IMR-90 (cell line): ENCODE measurements at regions not wholly inside any gene's neighbourhood (a gene's known extent, or its start where the extent isn't known, plus 50 kb on each side); places are given as distances from the start of the nearest gene placed in this dataset.

Source experiments
- ATAC-seq: fragments of 200-7000 bp; cut with Tn5 transposase; 2 replicates; pipeline ENCODE4 v1.9.1; 2020; ENCODE audit warnings: low read depth, mild to moderate bottlenecking, moderate library complexity
- BruUV-seq: library from RNA; stranded (reverse); fragments of 400-500 nt; replicated peaks from 2 replicates; lab custom pipeline; 2021; lab: Mats Ljungman, UMichigan
- CTCF ChIA-PET: fragments of 300-600 bp; formaldehyde crosslinking; extraction: SDS; loops from one replicate; lab custom pipeline; 2021; ENCODE audit warnings: antibody characterized with exemption; lab: Yijun Ruan, JAX
- POLR2A ChIA-PET: fragments of 300-600 bp; sonication (Branson Sonifier 250); formaldehyde crosslinking; loops from one replicate; lab custom pipeline; 2022; ENCODE audit warnings: antibody characterized with exemption; ENCODE audit not compliant: unreplicated experiment; lab: Charles Lee
- DNase-seq: peaks from one replicate; pipeline ENCODE4 v3.0.0; 2013
- H2AFZ ChIP-seq: replicated peaks from 2 replicates; pipeline ENCODE3; 2013; ENCODE audit warnings: low read length, mild to moderate bottlenecking; ENCODE audit not compliant: poor library complexity
- H2AK5ac ChIP-seq: 2 replicates; pipeline ENCODE4 v1.6.1; 2013; ENCODE audit warnings: low read depth, low read length, inconsistent platforms
- H2AK9ac ChIP-seq: replicated peaks from 2 replicates; pipeline ENCODE3; 2013; ENCODE audit warnings: mild to moderate bottlenecking, low read depth, low read length, moderate library complexity; ENCODE audit not compliant: poor library complexity
- H2BK120ac ChIP-seq: 2 replicates; pipeline ENCODE4 v1.6.1; 2013; ENCODE audit warnings: low read depth, low read length, inconsistent platforms
- H2BK15ac ChIP-seq: 3 replicates; pipeline ENCODE4 v1.6.1; 2013; ENCODE audit warnings: low read depth, low read length, inconsistent platforms
- H2BK20ac ChIP-seq: 2 replicates; pipeline ENCODE4 v1.6.1; 2013; ENCODE audit warnings: low read depth, mild to moderate bottlenecking, inconsistent platforms, low read length, moderate library complexity
- H2BK5ac ChIP-seq: 2 replicates; pipeline ENCODE4 v1.6.1; 2013; ENCODE audit warnings: mild to moderate bottlenecking, low read depth, low read length, inconsistent platforms; ENCODE audit not compliant: poor library complexity, severe bottlenecking
- H3K14ac ChIP-seq: replicated peaks from 2 replicates; pipeline ENCODE4 v1.6.1; 2013; ENCODE audit warnings: low read depth, low read length, inconsistent platforms
- H3K18ac ChIP-seq: 2 replicates; pipeline ENCODE4 v1.6.1; 2013; ENCODE audit warnings: low read depth, low read length, control low read depth
- H3K23ac ChIP-seq: 2 replicates; pipeline ENCODE4 v1.6.1; 2013; ENCODE audit warnings: low read depth, low read length, inconsistent platforms
- H3K27ac ChIP-seq: 2 replicates; pipeline ENCODE4 v1.5.1; 2013; ENCODE audit warnings: mild to moderate bottlenecking, control low read depth, low read length; ENCODE audit not compliant: insufficient read depth
- H3K27me3 ChIP-seq: 2 replicates; pipeline ENCODE4 v1.6.1; 2013; ENCODE audit warnings: low read length; ENCODE audit not compliant: control insufficient read depth, insufficient read depth
- H3K36me3 ChIP-seq: 2 replicates; pipeline ENCODE4 v1.6.1; 2013; ENCODE audit warnings: low read length, mixed read lengths; ENCODE audit not compliant: control insufficient read depth, insufficient read depth
- H3K4ac ChIP-seq: 2 replicates; pipeline ENCODE4 v1.6.1; 2013; ENCODE audit warnings: low read depth, low read length, inconsistent platforms
- H3K4me1 ChIP-seq: 2 replicates; pipeline ENCODE4 v1.6.1; 2013; ENCODE audit warnings: low read length, mixed read lengths; ENCODE audit not compliant: control insufficient read depth, insufficient read depth
- H3K4me2 ChIP-seq: 2 replicates; pipeline ENCODE4 v1.6.1; 2013; ENCODE audit warnings: low read depth, mild to moderate bottlenecking, control low read depth, low read length, moderate library complexity
- H3K4me3 ChIP-seq: 2 replicates; pipeline ENCODE4 v1.5.1; 2013; ENCODE audit warnings: low read depth, mild to moderate bottlenecking, control low read depth, low read length, moderate library complexity; ENCODE audit not compliant: insufficient read depth
- H3K56ac ChIP-seq: 2 replicates; pipeline ENCODE4 v1.6.1; 2013; ENCODE audit warnings: low read length, inconsistent platforms; ENCODE audit not compliant: insufficient read depth; ENCODE audit errors: extremely low read depth
- H3K79me1 ChIP-seq, 2 experiments: 2 replicates each; pipeline ENCODE4 v1.6.1; 2013; ENCODE audit warnings: low read length in 2 of 2, inconsistent platforms in 1 of 2, low read depth in 1 of 2
- H3K9ac ChIP-seq: 2 replicates; pipeline ENCODE4 v1.6.1; 2013; ENCODE audit warnings: low read depth, low read length, control low read depth
- H3K9me1 ChIP-seq: 2 replicates; pipeline ENCODE4 v1.6.1; 2013; ENCODE audit warnings: low read length, inconsistent platforms; ENCODE audit not compliant: insufficient read depth
- H3K9me3 ChIP-seq: 2 replicates; pipeline ENCODE4 v1.6.1; 2013; ENCODE audit warnings: low read length; ENCODE audit not compliant: control insufficient read depth, insufficient read depth
- H4K20me1 ChIP-seq: 2 replicates; pipeline ENCODE4 v1.6.1; 2013; ENCODE audit warnings: low read length, inconsistent platforms; ENCODE audit not compliant: insufficient read depth
- H4K5ac ChIP-seq: 2 replicates; pipeline ENCODE4 v1.6.1; 2013; ENCODE audit warnings: mild to moderate bottlenecking, low read depth, low read length, control low read depth
- H4K8ac ChIP-seq, 2 experiments: 2 replicates each; pipeline ENCODE4 v1.6.1; 2013; ENCODE audit warnings: low read depth in 2 of 2, low read length in 2 of 2, control low read depth in 1 of 2, inconsistent platforms in 1 of 2
- H4K91ac ChIP-seq: 2 replicates; pipeline ENCODE4 v1.6.1; 2013; ENCODE audit warnings: low read depth, low read length, inconsistent platforms; ENCODE audit not compliant: insufficient read depth
- BHLHE40 ChIP-seq: fragments of 150-350 bp; IDR thresholded peaks from 2 replicates; pipeline ENCODE4 v1.6.1; 2016; ENCODE audit warnings: mild to moderate bottlenecking, low read depth, low read length
- CEBPB ChIP-seq: IDR thresholded peaks from 2 replicates; pipeline ENCODE4 v1.6.1; 2012; ENCODE audit warnings: low read depth, low read length, improper control_type of control experiment
- ELK1 ChIP-seq: fragments of 150-350 bp; IDR thresholded peaks from 2 replicates; pipeline ENCODE4 v1.6.1; 2016; ENCODE audit warnings: low read depth, mild to moderate bottlenecking, low read length, moderate library complexity, borderline replicate concordance
- MAFK ChIP-seq: IDR thresholded peaks from 2 replicates; pipeline ENCODE4 v1.6.1; 2012; ENCODE audit warnings: low read depth, low read length, improper control_type of control experiment
- MAZ ChIP-seq: IDR thresholded peaks from 2 replicates; pipeline ENCODE4 v1.6.1; 2012; ENCODE audit warnings: low read depth, mild to moderate bottlenecking, low read length, improper control_type of control experiment, moderate library complexity, borderline replicate concordance
- MXI1 ChIP-seq: IDR thresholded peaks from 2 replicates; pipeline ENCODE4 v1.6.1; 2012; ENCODE audit warnings: low read depth, mild to moderate bottlenecking, low read length, moderate library complexity, borderline replicate concordance
- NFE2L2 ChIP-seq: fragments of 150-350 bp; IDR thresholded peaks from 2 replicates; pipeline ENCODE4 v1.6.1; 2016; ENCODE audit warnings: low read depth, mild to moderate bottlenecking, low read length
- POLR2A ChIP-seq: IDR thresholded peaks from 2 replicates; pipeline ENCODE4 v1.6.1; 2012; ENCODE audit warnings: mild to moderate bottlenecking, low read depth, low read length
- RFX5 ChIP-seq: IDR thresholded peaks from 2 replicates; pipeline ENCODE4 v1.8.0; 2012; ENCODE audit warnings: low read depth, mild to moderate bottlenecking, low read length, moderate library complexity
- SMC3 ChIP-seq: fragments of 150-350 bp; IDR thresholded peaks from 2 replicates; pipeline ENCODE4 v1.6.1; 2016; ENCODE audit warnings: low read depth, mild to moderate bottlenecking, antibody characterized with exemption, low read length, moderate library complexity
- USF2 ChIP-seq: fragments of 150-350 bp; IDR thresholded peaks from 2 replicates; pipeline ENCODE4 v1.6.1; 2017; ENCODE audit warnings: mild to moderate bottlenecking, antibody characterized with exemption, low read length, low read depth
- WGBS, 2 experiments: methylation state at CpG; one replicate each; pipeline versions ENCODE4 v1.1.5 to v1.1.7; 2013; ENCODE audit warnings: missing lambda C conversion rate in 2 of 2; ENCODE audit not compliant: insufficient read length in 1 of 2; ENCODE audit errors: extremely low coverage in 2 of 2; 5-methylcytosine and 5-hydroxymethylcytosine counted together
- dilution Hi-C: fragments of 300-500 bp; cut with HindIII; formaldehyde crosslinking; loops from one replicate; pipeline ENCODE4 v1.14.3; 2018; ENCODE audit warnings: low sequenced_read_pairs; ENCODE audit not compliant: unreplicated experiment
- in situ Hi-C: fragments of 300-500 bp; cut with MboI; formaldehyde crosslinking; loops from 3 replicates; pipeline ENCODE4 v1.14.3; 2019; ENCODE audit warnings: low sequenced_read_pairs, inconsistent platforms, mixed read lengths
- intact Hi-C: fragments of 100-400 bp; cut with micrococcal nuclease; formaldehyde crosslinking; loops from 2 replicates; pipeline ENCODE4 v1.10.0; 2022
- TF ChIP-seq, protein P1 (sequence below): conservative IDR thresholded peaks from 2 replicates; pipeline ENCODE4 v1.5.1; 2012; ENCODE audit warnings: mild to moderate bottlenecking, low read depth, low read length, improper control_type of control experiment

DNA sequence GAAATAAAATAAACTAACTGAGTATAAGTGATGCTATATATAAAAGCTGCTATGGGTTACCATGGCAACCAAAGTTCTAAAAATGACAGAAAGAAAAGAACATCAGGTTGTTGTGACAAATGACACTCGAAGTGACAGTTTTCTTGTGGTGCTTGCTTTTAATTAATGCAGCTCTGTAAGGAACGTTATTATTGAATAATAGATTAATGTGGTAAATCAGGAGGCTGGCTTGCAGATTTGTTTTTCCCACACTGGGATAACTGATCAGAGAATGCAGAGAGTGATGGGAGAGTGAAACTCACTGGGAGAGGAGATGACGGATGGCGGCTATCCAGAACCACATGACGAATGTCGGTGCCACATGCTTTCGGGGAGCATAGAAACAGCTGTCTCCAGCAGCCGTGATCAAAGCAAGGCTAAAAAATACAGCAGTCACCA lies 207.0 kb upstream of the ATP10A start:
- Histone ChIP-seq H2BK15ac (no peak overlapping the region), H3K4ac (no peak overlapping the region), H3K9me3 (no peaks in the 10 kb centered on the region), H3K9ac (no peak overlapping the region), H4K91ac (no peak overlapping the region), H3K27me3 (peaks cover 4% of the 10 kb centered on the region; the same call in 1 of the 2 replicates), H3K18ac (no peak overlapping the region), H3K27ac (no peak overlapping the region), H3K4me3 (no peak overlapping the region), H4K5ac (no peak overlapping the region), H3K4me2 (no peak overlapping the region), H4K20me1 (no peaks in the 10 kb centered on the region), H4K8ac (no peak overlapping the region), H3K56ac (no peak overlapping the region), H3K23ac (no peak overlapping the region), H2AK9ac (no peak overlapping the region), H3K4me1 (no peaks in the 10 kb centered on the region), H2AFZ (no peak overlapping the region), H3K14ac (no peak overlapping the region), H2AK5ac (no peak overlapping the region), H3K36me3 (no peaks in the 10 kb centered on the region), H3K79me1 (no peaks in the 10 kb centered on the region), H2BK20ac (no peak overlapping the region), H2BK120ac (no peak overlapping the region), H3K9me1 (no peaks in the 10 kb centered on the region), H2BK5ac (no peak overlapping the region)
- CTCF ChIA-PET, result no interaction called here
- in situ Hi-C loops, result no loop called here
- POLR2A ChIA-PET, result no interaction called here
- no peak for TF ChIP-seq RFX5
- no peak for TF ChIP-seq MAFK
- TF ChIP-seq SMC3, result no peak
- no peak for TF ChIP-seq CEBPB
- TF ChIP-seq, protein P1, sequence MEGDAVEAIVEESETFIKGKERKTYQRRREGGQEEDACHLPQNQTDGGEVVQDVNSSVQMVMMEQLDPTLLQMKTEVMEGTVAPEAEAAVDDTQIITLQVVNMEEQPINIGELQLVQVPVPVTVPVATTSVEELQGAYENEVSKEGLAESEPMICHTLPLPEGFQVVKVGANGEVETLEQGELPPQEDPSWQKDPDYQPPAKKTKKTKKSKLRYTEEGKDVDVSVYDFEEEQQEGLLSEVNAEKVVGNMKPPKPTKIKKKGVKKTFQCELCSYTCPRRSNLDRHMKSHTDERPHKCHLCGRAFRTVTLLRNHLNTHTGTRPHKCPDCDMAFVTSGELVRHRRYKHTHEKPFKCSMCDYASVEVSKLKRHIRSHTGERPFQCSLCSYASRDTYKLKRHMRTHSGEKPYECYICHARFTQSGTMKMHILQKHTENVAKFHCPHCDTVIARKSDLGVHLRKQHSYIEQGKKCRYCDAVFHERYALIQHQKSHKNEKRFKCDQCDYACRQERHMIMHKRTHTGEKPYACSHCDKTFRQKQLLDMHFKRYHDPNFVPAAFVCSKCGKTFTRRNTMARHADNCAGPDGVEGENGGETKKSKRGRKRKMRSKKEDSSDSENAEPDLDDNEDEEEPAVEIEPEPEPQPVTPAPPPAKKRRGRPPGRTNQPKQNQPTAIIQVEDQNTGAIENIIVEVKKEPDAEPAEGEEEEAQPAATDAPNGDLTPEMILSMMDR, result no peak
- TF ChIP-seq USF2, result no peak
- TF ChIP-seq POLR2A, result no peak
- no peak for TF ChIP-seq BHLHE40
- no peak for TF ChIP-seq NFE2L2
- TF ChIP-seq MAZ, result no peak
- no peak for TF ChIP-seq MXI1
- TF ChIP-seq ELK1, result no peak
- WGBS, 2 experiments, result 8% methylated on average over 5 of the region's 8 CpGs; no CpG with 5 or more reads in 1 of the 2 experiments
- no peak for ATAC-seq
- DNase-seq, result no peak
- no TSS peak for BruUV-seq
- dilution Hi-C loops, result no loop called here
- intact Hi-C loops, result no loop called here
